DND-41 (cell line): ENCODE measurements at regions not wholly inside any gene's neighbourhood (a gene's known extent, or its start where the extent isn't known, plus 50 kb on each side); places are given as distances from the start of the nearest gene placed in this dataset.
A peak's percentile ranks its signal among the peaks of the same experiment; 100 is the strongest.
"Not testable (repeated sequence)": the region's sequence is repeated elsewhere in the genome, so short reads cannot be mapped to it uniquely, and the experiment has no call there.

ENCODE experiments used
- ATAC-seq: fragments of 200-7000 bp; cut with Tn5 transposase; 3 replicates; pipeline ENCODE4 v1.9.1; 2021; ENCODE audit warnings: low read depth; ENCODE audit not compliant: insufficient read depth
- DNase-seq: peaks from one replicate; pipeline ENCODE4 v3.0.0-alpha.2; 2020
- H2AFZ ChIP-seq: 2 replicates; pipeline ENCODE4 v1.6.0; 2012; ENCODE audit warnings: low read depth, low read length
- H3K27ac ChIP-seq: 2 replicates; pipeline ENCODE4 v1.5.1; 2012; ENCODE audit warnings: low read length, inconsistent platforms
- H3K27me3 ChIP-seq: fragments of 200-600 bp; sonication (generic); 2 replicates; pipeline ENCODE4 v1.6.0; 2012; ENCODE audit warnings: low read length, mild to moderate bottlenecking, inconsistent platforms; ENCODE audit not compliant: insufficient read depth, poor library complexity
- H3K36me3 ChIP-seq: 2 replicates; pipeline ENCODE4 v1.5.1; 2012; ENCODE audit warnings: low read length, inconsistent platforms; ENCODE audit not compliant: insufficient read depth
- H3K4me1 ChIP-seq: 2 replicates; pipeline ENCODE4 v1.5.1; 2012; ENCODE audit warnings: mild to moderate bottlenecking, low read length; ENCODE audit not compliant: insufficient read depth
- H3K4me2 ChIP-seq: 2 replicates; pipeline ENCODE4 v1.6.0; 2012; ENCODE audit warnings: mild to moderate bottlenecking, moderate library complexity, low read length, inconsistent platforms; ENCODE audit not compliant: insufficient read depth
- H3K4me3 ChIP-seq, 2 experiments: fragments of 200-600 bp in 1 of 2; shearing (Covaris generic) in 1 of 2; 2 replicates each; pipeline ENCODE4 v1.5.1; 2012 to 2016; ENCODE audit warnings: inconsistent platforms in 2 of 2, low read length in 2 of 2, mild to moderate bottlenecking in 2 of 2, low read depth in 1 of 2, moderate library complexity in 1 of 2
- H3K79me2 ChIP-seq: 2 replicates; pipeline ENCODE4 v1.6.0; 2012; ENCODE audit warnings: low read length, inconsistent platforms; ENCODE audit not compliant: insufficient read depth
- H3K9ac ChIP-seq: 2 replicates; pipeline ENCODE4 v1.6.0; 2012; ENCODE audit warnings: low read depth, mild to moderate bottlenecking, inconsistent platforms, low read length, moderate library complexity
- H3K9me3 ChIP-seq: 2 replicates; pipeline ENCODE4 v1.5.1; 2012; ENCODE audit warnings: low read length, moderate library complexity, mild to moderate bottlenecking, inconsistent platforms; ENCODE audit not compliant: insufficient read depth, severe bottlenecking
- H4K20me1 ChIP-seq: 2 replicates; pipeline ENCODE4 v1.6.0; 2012; ENCODE audit warnings: low read length; ENCODE audit not compliant: insufficient read depth
- EZH2 ChIP-seq: IDR thresholded peaks from 3 replicates; pipeline ENCODE4 v1.6.1; 2012; ENCODE audit warnings: borderline replicate concordance, low read depth, mild to moderate bottlenecking, moderate library complexity, low read length, inconsistent platforms; ENCODE audit not compliant: severe bottlenecking
- TF ChIP-seq, protein P1 (sequence below): IDR thresholded peaks from 2 replicates; pipeline ENCODE4 v1.5.1; 2012; ENCODE audit warnings: borderline replicate concordance, low read length, moderate library complexity, mild to moderate bottlenecking; ENCODE audit not compliant: poor library complexity, severe bottlenecking; ENCODE audit errors: extremely low read depth

DNA sequence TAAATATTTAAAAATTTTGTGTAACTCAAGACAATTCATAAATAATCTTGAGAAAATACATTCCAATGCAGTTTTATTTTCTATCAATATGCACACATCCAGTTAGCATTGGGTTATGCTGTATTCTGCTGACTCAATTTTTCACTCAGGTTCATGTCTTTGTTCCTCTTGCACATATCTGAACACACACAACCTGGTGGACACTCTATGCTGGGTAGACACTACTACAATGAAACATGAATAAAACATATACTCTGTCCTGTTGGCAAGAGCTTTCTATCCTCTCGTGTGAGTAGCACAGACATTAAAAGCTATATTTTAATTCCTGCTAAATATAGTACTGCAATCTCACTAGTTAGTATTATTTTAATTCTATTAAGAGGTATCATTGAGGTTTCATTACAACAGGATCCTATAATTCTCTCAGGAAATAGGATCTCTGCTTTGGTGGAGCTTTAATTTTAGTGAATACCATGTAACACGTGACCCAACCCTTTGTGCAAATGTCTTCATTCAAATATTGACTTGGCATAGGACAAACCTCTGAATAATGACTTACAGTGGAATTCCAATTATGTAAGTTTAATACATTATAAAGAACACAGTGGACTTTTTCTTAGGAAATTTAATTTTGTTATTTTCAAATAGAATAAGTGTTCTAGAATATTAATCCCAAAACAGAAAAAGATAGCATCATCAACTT is 342.3 kb upstream of the TMEFF2 start:
- Histone ChIP-seq H4K20me1 (no peaks in the 10 kb centered on the region), H3K9me3 (no peaks in the 10 kb centered on the region), H3K4me3 (no peak overlapping the region), H3K36me3 (no peaks in the 10 kb centered on the region), H3K27me3 (no peaks in the 10 kb centered on the region), H3K4me1 (no peaks in the 10 kb centered on the region), H3K4me2 (no peak overlapping the region), H3K9ac (no peak overlapping the region), H2AFZ (no peak overlapping the region), H3K79me2 (no peaks in the 10 kb centered on the region), H3K27ac (no peak overlapping the region)
- TF ChIP-seq, protein P1, sequence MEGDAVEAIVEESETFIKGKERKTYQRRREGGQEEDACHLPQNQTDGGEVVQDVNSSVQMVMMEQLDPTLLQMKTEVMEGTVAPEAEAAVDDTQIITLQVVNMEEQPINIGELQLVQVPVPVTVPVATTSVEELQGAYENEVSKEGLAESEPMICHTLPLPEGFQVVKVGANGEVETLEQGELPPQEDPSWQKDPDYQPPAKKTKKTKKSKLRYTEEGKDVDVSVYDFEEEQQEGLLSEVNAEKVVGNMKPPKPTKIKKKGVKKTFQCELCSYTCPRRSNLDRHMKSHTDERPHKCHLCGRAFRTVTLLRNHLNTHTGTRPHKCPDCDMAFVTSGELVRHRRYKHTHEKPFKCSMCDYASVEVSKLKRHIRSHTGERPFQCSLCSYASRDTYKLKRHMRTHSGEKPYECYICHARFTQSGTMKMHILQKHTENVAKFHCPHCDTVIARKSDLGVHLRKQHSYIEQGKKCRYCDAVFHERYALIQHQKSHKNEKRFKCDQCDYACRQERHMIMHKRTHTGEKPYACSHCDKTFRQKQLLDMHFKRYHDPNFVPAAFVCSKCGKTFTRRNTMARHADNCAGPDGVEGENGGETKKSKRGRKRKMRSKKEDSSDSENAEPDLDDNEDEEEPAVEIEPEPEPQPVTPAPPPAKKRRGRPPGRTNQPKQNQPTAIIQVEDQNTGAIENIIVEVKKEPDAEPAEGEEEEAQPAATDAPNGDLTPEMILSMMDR, result no peak
- TF ChIP-seq EZH2, result no peak
- DNase-seq (no peak), ATAC-seq (no peak)

DNA sequence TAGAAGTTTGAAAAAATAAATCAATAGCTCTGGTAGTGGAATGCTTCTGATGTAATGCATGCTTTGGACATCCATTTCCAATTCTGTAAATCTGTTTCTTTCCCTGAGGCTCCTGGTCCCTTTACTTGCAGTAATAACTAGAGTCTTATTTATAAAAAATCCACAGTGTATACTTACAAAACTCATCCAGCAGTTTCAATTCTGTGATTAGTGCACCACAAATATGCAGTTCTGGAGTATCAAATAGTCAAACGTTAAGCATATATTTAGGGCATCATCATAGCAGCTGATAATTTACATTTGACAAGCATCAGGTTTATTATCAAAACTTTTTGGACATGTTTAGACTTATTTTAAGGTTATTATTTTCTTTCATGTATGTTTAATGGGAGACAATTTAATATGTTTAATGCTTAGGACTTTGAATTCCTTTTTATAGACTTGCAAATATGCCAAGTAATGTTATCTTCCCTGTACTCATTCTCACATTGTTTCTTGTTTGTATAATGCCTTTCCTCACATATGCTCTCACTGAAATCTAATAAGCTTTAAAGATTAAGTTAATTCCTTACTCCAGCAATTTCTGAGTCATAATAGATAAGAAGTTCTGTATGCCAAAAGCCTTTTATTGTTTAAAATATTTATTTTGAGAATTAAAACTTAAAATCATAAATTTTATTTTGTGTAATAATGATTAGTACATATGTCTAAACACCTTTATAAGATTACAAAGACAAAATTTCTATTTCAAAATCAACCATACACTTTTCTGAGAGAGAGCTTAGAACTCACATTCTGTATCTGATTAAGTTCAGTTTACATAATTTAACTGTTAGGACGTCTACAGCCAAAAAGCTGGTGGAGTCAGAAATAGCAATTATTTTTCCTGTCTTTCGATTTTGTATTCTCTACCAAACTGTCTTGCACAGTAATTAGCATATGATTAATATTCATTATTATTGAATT is 341.5 kb upstream of the TMEFF2 start:
- Histone ChIP-seq H3K79me2 (no peaks in the 10 kb centered on the region), H3K4me2 (no peak overlapping the region), H3K27me3 (no peaks in the 10 kb centered on the region), H3K4me3 (no peak overlapping the region), H3K36me3 (no peaks in the 10 kb centered on the region), H2AFZ (no peak overlapping the region), H4K20me1 (no peaks in the 10 kb centered on the region), H3K27ac (no peak overlapping the region), H3K4me1 (no peaks in the 10 kb centered on the region), H3K9me3 (no peaks in the 10 kb centered on the region), H3K9ac (no peak overlapping the region)
- DNase-seq (no peak), ATAC-seq (no peak)
- TF ChIP-seq, protein P1, result no peak
- TF ChIP-seq EZH2, result no peak

DNA sequence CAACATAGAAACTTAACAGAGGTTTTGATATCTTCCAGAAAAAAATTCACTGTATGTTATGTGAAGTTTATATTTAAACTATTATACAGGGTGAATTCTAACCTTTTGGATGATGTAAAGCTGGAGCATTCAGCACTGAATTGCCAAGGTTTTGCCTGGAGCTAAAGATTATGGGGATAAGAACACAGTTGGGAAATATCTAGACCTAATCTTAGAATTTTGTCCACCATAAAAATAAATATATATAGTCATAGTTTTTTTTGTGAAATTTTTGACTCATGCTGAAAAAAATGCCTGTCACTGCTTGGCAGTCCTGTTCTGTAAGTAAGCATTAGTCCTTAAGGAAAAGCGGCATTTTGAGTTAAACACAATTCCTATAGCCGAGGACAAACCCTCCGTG is 339.3 kb upstream of the TMEFF2 start:
- Histone ChIP-seq H3K9me3 (no peaks in the 10 kb centered on the region), H3K9ac (no peak overlapping the region), H3K27ac (no peak overlapping the region), H3K4me1 (no peaks in the 10 kb centered on the region), H3K27me3 (no peaks in the 10 kb centered on the region), H2AFZ (no peak overlapping the region), H3K4me3 (no peak overlapping the region), H3K4me2 (no peak overlapping the region), H3K36me3 (no peaks in the 10 kb centered on the region), H3K79me2 (no peaks in the 10 kb centered on the region), H4K20me1 (no peaks in the 10 kb centered on the region)
- DNase-seq (no peak), ATAC-seq (no peak)
- TF ChIP-seq, protein P1, result no peak
- TF ChIP-seq EZH2, result no peak

- peak; percentile 4 for DNase-seq
- not testable (repeated sequence) for H3K4me3 ChIP-seq, ATAC-seq, H2AFZ ChIP-seq, H3K27ac ChIP-seq, H3K36me3 ChIP-seq, H3K27me3 ChIP-seq, H3K9me3 ChIP-seq, H3K4me1 ChIP-seq, H3K4me2 ChIP-seq, H3K79me2 ChIP-seq, H3K9ac ChIP-seq, H4K20me1 ChIP-seq
Measured at GRCh38 chr2:192524642-192525251, 330.0 kb upstream of the TMEFF2 start.

DNA sequence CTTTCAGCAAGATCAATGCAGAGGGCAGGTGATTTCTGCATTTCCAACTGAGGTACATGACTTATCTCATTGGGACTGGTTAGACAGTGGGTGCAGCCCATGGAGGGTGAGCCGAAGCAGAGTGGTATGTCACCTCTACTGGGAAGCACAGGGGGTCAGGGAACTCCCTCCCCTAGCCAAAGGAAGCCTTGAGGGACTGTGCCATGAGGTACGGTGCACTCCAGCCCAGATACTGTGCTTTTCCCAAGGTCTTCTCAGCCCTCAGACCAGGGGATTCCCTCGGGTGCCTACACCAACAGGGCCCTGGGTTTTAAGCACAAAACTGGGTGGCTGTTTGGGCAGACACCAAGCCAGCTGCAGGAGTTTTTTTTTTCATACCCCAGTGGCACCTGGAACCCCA is 329.5 kb upstream of the TMEFF2 start:
- not testable (repeated sequence) for H3K36me3 ChIP-seq, DNase-seq, H3K4me3 ChIP-seq, H3K9ac ChIP-seq, H3K27me3 ChIP-seq, H3K4me1 ChIP-seq, H4K20me1 ChIP-seq, H2AFZ ChIP-seq, H3K4me2 ChIP-seq, ATAC-seq, H3K9me3 ChIP-seq, H3K27ac ChIP-seq, H3K79me2 ChIP-seq
